Activated T-cell treated with anti-CD3 and anti-CD28 coated beads for 48 hours (primary cell): ENCODE measurements at regions not wholly inside any gene's neighbourhood (a gene's known extent, or its start where the extent isn't known, plus 50 kb on each side); places are given as distances from the start of the nearest gene placed in this dataset.
"Not testable (repeated sequence)": the region's sequence is repeated elsewhere in the genome, so short reads cannot be mapped to it uniquely, and the experiment has no call there.

Source experiments
- DNase-seq: peaks from one replicate; pipeline ENCODE4 v3.0.0-alpha.2; 2020; ENCODE audit warnings: low read depth

- not testable (repeated sequence) for DNase-seq
These were observed 185.8 kb upstream of the IGF1 start for GRCh38 chr12:102666176-102666575.

GRCh38 chr12:102659200-102659911 is 179.0 kb upstream of the IGF1 start:
- no peak for DNase-seq

GRCh38 chr12:102653406-102653805 is 173.0 kb upstream of the IGF1 start:
- no peak for DNase-seq

- no peak for DNase-seq
These were observed 172.4 kb upstream of the IGF1 start for GRCh38 chr12:102652645-102653313.

GRCh38 chr12:102645968-102646367 is 165.6 kb upstream of the IGF1 start:
- DNase-seq = no peak

GRCh38 chr12:102643879-102644575 is 163.7 kb upstream of the IGF1 start:
- DNase-seq = no peak

GRCh38 chr12:102642199-102642598 is 161.8 kb upstream of the IGF1 start:
- no peak for DNase-seq

GRCh38 chr12:102640658-102641057 is 160.3 kb upstream of the IGF1 start:
- not testable (repeated sequence) for DNase-seq

GRCh38 chr12:102638777-102639176 is 158.4 kb upstream of the IGF1 start:
- no peak for DNase-seq

GRCh38 chr12:102633981-102634605 is 153.7 kb upstream of the IGF1 start:
- no peak for DNase-seq

GRCh38 chr12:102631274-102631673 is 150.9 kb upstream of the IGF1 start:
- no peak for DNase-seq

GRCh38 chr12:102629262-102629888 is 149.0 kb upstream of the IGF1 start:
- DNase-seq = no peak

GRCh38 chr12:102625819-102626218 is 145.5 kb upstream of the IGF1 start:
- no peak for DNase-seq

GRCh38 chr12:102622618-102623017 is 142.3 kb upstream of the IGF1 start:
- no peak for DNase-seq

GRCh38 chr12:102618197-102618877 is 138.0 kb upstream of the IGF1 start:
- no peak for DNase-seq

- no peak for DNase-seq
These were observed 136.3 kb upstream of the IGF1 start for GRCh38 chr12:102616692-102617091.

- DNase-seq = no peak
These were observed 131.6 kb upstream of the IGF1 start for GRCh38 chr12:102611995-102612394.

GRCh38 chr12:102609996-102610395 is 129.6 kb upstream of the IGF1 start:
- no peak for DNase-seq

- DNase-seq = no peak
These were observed 122.7 kb upstream of the IGF1 start for GRCh38 chr12:102603021-102603420.

- DNase-seq = no peak
These were observed 122.2 kb upstream of the IGF1 start for GRCh38 chr12:102602521-102602920.

GRCh38 chr12:102601621-102602020 is 121.3 kb upstream of the IGF1 start:
- no peak for DNase-seq

- DNase-seq = no peak
These were observed 116.3 kb upstream of the IGF1 start for GRCh38 chr12:102596687-102597086.
